HG03521 (cell line): ENCODE measurements at regions not wholly inside any gene's neighbourhood (a gene's known extent, or its start where the extent isn't known, plus 50 kb on each side); places are given as distances from the start of the nearest gene placed in this dataset.

Experiments used
- ATAC-seq: cut with Tn5 transposase; IDR thresholded peaks from one replicate; pipeline ENCODE4 v1.9.1; 2021; ENCODE audit warnings: mild to moderate bottlenecking, moderate library complexity; ENCODE audit not compliant: unreplicated experiment

- ATAC-seq: no peak
Measured at GRCh38 chr2:145305889-145306288, 786.0 kb upstream of the ZEB2 start.

DNA sequence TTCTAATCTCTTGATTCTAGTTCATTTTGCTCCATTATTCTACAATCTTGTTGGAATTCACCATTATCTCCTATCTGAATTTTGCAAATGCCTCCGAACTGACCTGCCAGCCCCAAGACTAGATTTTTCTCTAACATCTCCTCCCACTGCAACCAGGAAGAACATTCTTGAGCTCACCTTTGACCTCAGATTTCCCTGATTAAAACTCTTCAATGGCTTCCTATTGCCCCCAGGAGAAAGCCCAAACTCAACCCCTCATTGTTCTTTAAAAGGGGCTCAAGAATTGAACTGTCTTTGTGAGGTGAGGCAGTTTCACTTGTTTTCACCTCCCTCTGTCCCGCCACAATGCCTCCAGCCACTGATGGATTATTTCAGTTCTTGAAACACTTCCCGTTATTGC is 784.6 kb upstream of the ZEB2 start:
- ATAC-seq: no peak

DNA sequence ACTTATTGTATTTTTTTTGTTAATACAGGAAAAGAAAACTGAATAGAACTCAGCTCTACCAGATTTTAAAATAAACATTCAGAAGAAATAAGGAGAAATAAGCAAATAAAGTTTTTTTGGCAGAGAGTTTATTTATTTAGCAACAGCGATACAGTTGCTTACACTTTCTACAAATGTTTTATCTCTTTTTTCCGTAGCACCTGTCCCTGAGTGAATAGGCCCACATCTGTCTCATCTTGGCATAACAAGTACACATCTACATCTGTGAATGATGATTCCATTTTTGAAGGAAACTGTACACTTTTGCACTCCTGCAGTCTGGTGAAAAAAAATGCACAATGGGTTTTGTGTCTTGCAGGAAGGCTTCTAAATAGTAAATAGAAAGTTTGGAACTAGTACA is 783.6 kb upstream of the ZEB2 start:
- ATAC-seq: no peak

DNA sequence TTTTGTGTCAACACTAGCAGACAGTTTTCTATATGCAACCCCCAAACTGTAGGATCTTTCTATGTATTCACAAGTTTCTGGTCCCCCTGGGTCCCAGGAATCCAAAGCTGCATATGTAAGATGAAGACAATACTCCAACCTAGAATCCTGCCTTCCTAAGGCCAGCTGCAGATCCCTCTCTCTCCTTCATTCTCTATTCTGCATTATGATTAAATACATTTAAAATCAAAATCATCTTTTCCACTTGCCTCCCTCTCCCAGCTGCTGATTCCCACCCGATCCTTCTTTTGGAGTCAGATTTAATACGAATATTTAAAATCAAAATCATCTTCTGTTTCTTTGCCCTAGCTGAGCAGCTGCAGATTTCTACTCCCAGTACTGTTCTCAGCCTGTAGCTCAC is 783.0 kb upstream of the ZEB2 start:
- no peak for ATAC-seq

DNA sequence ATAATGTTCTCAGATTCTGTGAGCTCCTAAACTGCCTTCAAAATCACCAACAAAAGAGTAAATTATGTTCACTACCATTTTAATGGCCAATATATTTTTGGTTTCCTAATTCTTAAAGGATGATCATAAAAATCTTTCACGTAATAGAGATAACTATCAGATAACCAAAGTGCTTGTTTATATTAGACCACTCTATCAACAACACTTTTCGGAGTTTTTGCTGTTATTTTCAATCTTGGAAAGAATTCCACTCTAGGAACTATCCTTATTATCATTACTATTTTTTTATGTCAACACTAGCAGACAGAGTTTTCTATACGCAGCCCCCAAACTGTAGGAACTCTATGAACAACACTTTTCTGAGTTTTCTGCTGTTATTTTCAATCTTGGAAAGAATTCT is 782.5 kb upstream of the ZEB2 start:
- ATAC-seq: no peak

- no peak for ATAC-seq
Measured at GRCh38 chr2:145299368-145299767, 779.4 kb upstream of the ZEB2 start.

DNA sequence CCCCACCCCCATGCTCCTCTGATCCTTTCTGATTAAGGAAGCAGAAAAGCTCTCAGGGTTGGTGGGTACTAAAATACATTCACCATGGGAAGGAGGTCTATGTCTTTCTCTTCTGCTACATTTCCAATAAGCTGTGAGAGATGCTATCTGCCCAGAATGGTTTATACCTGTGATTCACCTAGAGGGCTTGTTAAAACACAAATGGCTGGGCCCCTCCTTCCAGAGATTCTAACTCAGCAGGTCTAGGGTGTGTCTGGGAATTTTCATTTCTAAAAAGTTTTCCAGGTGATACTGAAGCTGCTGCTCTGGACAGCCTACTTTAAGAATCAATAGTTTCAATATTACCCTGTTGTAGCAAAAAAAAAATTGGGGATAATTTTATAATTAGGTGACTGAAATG is 772.2 kb upstream of the ZEB2 start:
- ATAC-seq: no peak

- no peak for ATAC-seq
Measured at GRCh38 chr2:145290986-145291385, 771.1 kb upstream of the ZEB2 start.

DNA sequence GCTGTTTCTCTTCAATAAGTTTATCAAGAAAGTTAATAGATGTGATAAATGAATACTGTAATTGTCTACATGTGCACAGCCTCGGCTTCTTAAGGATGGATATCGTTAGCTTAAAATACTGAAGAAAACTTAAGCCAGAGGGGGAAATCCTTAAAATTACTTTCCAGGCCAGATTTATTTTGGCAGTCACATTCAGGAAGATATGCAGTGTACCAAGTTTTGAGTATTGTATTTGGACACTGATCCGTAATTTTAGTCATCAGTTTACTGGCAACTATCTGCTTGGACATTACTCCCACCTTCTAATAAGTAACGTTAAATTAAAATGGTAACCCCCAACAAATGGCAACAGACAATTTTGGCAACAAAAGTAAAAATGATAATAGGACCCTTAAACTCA is 770.0 kb upstream of the ZEB2 start:
- ATAC-seq: no peak

DNA sequence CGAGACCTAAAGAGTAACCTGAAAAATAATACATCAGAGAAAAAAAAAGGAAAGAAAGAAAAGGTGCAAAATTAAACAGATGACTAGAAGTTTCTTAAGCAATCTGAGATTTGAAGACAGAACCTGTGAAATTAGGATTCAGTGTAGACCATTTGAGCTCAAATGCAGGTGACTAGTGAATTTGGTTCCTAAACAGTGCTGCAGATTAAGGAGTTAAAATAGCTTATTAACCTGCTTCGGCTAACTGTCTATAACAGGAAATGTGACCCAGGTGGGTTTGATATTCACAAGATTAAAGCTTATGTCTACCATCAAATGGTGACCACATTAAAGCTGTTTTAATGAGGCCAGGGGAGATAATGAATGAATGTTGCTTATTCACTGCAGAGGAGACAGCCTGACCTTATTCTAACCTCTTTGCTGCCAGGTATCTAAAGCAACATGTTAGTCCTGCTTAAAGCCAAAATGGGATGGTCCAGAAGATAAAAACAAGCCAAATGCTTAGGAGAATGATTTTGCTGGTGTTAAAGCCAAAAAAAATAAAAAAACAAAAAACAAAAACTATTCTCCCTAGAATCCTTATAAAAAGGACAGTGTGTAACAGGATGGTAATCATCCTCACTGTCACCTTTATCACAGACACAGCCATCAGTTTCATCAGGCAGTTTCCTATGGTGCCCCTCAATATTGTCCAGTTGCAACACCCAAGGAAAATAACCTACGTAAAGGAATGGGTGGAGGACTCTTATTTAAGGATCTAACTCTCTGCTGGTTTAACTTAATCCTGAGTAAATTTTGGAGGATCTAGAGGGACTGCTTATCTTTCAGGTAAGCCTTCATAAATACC is 769.0 kb upstream of the ZEB2 start:
- ATAC-seq: no peak

- ATAC-seq: no peak
Measured at GRCh38 chr2:145287736-145288135, 767.8 kb upstream of the ZEB2 start.

GRCh38 chr2:145286716-145287275 is 766.9 kb upstream of the ZEB2 start:
- no peak for ATAC-seq

DNA sequence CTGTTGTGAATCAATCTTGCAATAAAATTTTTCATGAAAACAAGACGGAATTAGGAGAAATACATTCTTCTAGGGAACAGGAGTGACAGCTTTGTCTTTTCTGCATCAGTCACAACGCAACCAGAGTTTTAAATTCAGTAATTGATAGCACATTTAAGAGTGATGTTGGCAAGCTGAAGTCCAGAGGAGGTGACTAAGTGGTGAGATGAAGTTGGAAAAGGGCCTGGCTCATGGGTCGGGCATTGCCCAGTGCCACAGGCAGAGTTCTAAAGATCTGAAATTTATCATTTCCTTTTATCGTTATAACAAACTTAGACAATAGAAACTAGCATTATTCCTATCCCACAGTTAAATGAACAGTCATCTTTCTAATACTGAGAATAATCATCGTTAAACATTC is 764.6 kb upstream of the ZEB2 start:
- ATAC-seq: no peak

DNA sequence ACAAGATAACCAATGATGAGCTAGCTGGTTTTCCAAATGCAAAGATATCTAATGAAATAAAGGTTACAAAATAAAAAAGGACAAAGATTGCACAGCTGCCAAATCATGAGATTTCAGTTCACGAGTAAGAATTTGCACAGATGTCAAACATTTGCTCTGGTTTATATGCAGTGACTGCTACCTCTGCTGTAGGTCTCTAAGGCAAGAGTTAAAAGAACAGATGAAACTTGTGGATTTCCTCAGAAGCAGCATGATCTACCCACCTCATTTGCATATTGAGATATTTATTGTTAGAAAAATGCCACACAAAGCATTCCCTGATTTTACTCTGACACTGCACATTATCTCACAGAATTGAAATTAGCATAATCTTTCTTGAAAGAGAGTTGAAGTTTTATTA is 763.2 kb upstream of the ZEB2 start:
- ATAC-seq: no peak

DNA sequence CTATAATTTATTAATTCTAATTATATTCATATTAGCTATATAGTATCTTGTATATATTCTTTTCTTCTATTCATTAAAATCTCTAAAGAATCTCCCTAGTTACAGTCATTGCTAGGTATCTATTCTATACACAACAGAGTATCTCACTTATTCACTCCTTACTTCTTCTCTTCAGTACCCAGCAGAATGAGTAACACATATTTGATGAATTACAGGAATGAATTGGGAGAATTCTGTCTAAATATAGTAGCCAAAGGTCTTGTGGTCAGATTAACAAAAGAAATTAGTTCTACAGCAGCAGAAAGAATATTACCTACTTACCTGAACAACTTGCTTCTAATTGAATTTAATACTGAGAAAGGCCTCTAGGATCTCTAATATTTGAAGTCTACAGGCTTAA is 758.0 kb upstream of the ZEB2 start:
- ATAC-seq: no peak

DNA sequence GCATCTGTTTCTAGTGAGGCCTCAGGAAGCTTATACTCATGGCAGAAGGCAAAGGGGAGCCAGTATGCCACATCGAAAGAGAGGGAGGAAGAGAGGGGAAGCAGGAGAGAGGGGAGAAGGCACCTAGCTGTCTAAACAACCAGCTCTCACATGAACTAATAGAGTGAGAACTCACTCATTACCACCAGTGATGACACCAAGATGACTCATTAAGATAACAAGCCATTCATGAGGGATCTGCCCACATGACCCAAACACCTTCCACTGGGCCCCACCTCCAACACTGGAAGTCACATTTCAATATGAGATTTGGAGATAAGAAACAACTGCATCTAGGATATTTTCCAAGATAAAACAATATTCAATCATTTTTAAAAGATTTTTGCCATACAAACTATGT is 753.9 kb upstream of the ZEB2 start:
- ATAC-seq: no peak

DNA sequence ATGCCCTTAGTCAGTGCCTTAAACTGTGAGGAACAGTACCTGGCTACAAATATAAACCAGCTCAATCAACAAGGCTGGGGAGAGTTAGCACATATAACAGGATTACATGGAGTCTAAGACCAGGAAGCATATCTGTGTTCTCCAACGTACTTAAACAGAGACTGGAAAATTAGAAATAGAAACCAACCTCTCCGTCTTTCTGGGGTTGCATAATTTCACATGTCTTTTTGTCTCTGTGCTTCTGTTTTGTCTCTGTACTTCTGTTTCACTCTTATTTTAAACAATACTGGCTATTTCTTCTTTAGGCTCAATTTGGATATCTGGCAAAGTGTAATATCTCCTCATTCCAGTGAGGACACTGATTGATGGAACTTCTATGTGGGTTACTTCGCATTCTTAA is 749.0 kb upstream of the ZEB2 start:
- ATAC-seq: no peak

DNA sequence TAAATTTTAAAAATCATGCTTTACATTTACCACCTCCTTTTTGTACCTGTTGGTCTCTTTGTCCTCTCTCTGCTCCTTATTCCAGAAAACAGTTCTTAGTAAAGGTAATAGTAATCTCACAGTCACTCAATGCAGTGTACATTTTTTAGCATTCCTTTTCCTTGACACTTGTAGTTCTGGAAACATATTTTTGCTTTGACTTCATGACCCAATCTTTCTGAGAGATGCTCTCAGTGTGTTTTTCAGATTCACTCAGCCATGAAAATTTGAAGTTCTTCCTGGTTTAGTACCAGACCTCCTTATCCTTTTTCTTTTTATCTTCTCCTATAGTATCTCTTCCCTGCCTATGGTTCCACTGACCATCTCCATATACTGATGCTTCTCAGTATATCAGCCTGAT is 747.5 kb upstream of the ZEB2 start:
- ATAC-seq: no peak

DNA sequence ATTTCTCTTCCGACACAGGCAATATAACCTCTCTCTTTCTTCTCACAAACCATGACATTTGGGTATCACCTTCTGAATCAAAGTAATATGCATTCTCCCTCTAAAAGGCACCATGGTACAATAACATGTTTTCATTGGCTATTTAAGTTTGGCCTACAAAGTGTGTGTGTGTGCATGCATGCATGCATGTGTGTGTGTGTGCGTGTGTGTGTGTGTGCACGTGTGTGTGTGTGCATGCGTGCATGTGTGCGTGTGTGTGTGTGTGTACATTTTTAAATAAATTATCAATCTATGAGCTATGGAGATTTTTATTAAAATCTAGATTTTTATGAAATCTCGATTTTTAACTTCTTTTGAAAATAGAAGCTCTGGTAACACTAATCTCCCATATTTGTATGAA is 745.3 kb upstream of the ZEB2 start:
- ATAC-seq: no peak

GRCh38 chr2:145260674-145261073 is 740.8 kb upstream of the ZEB2 start:
- ATAC-seq: no peak

DNA sequence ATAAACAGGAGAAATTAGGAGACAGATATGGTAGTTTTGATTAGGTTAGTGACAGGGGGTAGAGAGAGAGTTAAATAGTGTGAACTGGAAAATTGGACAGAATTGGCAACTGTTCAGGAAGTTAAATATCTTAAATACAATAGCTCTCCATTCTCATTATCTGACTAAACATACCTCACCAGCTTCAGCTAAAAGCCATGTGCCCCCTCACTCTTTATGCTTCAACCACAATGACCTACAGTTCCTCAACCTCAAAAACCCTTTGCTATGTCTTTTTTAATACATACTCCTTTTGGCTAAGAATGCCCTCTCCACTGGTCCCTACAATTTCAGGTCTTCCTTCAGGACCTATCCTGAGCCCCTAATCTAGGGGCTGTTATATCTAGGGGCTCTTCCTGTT is 740.2 kb upstream of the ZEB2 start:
- ATAC-seq: no peak

DNA sequence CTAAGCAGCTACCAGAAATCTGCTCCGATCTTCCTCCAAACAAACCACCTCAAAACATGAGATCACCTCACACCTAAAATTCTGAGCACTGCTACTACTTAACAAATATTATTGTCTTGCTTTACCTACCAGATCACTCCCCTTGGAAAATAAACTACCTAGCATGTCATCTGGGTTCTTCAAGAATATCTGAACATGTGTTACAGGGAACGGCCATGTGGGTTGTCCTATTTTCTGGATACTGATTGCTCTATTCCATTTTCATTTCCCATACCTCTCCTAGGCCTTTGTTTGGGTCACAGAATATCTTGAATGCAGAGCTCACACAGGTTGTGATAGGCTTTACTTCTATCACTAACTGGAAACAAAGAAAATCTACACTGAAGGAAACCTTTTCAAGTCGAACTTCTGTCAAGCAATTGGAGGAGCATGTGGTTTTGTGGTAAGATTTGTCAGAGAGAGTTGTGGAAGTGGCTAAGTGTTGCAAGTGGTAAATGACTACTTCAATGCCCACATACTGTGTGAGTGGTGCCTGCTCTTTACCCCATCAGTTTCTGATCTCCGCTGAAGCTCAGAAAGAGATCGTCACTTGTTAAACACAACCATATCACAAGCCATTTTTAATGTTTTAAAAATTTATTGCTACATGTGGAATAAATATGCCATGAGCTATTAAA is 739.1 kb upstream of the ZEB2 start:
- no peak for ATAC-seq
